ENCODE measurements at regions not wholly inside any gene's neighbourhood (a gene's known extent, or its start where the extent isn't known, plus 50 kb on each side); places are given as distances from the start of the nearest gene placed in this dataset.

DNA sequence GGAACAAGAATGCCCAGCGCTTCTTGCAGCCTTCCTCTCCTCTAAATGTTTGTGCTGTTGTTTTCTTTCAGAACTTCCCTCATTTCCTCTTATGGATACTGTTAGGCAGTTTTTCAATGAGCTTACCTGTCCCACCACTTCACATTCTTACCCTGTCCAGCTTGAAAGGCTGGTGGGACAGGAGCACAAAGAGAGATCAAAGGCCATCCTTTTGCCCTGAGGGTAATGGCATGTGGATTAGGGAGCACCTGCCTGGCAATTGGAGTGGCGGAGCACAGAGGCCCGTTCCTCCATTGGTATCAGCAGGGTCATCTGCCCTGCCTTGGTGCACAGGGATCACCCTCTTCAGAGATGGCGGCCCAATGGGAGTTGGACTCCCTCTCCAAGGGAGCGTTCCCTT is 170.1 kb upstream of the UBE3A start:
- Histone ChIP-seq H3K27me3 (ENCODE audit: insufficient read depth, poor library complexity, severe bottlenecking) (no peaks in the 10 kb centered on the region), H3K4me1 (ENCODE audit: insufficient read depth, poor library complexity, severe bottlenecking) (no peaks in the 10 kb centered on the region), H3K9me3 (ENCODE audit: severe bottlenecking) (no peaks in the 10 kb centered on the region), H3K27ac (ENCODE audit: poor library complexity, severe bottlenecking) (no peak overlapping the region), H3K36me3 (ENCODE audit: low read depth) (no peaks in the 10 kb centered on the region), H3K4me3 (ENCODE audit: severe bottlenecking) (no peak overlapping the region)
- no peak for TF ChIP-seq CTCF (IDR thresholded peaks at IDR 0.05; ENCODE audit: poor library complexity, severe bottlenecking)
- no peak for DNase-seq (ENCODE audit: low spot score)
- ATAC-seq (ENCODE audit: low read depth) = no peak

GRCh38 chr15:25605151-25605550 is 166.3 kb upstream of the UBE3A start:
- Histone ChIP-seq H3K36me3 (ENCODE audit: low read depth) (no peaks in the 10 kb centered on the region), H3K27ac (ENCODE audit: poor library complexity, severe bottlenecking) (no peak overlapping the region), H3K9me3 (ENCODE audit: severe bottlenecking) (no peaks in the 10 kb centered on the region), H3K4me3 (ENCODE audit: severe bottlenecking) (no peak overlapping the region), H3K27me3 (ENCODE audit: insufficient read depth, poor library complexity, severe bottlenecking) (no peaks in the 10 kb centered on the region), H3K4me1 (ENCODE audit: insufficient read depth, poor library complexity, severe bottlenecking) (no peaks in the 10 kb centered on the region)
- TF ChIP-seq CTCF (IDR thresholded peaks at IDR 0.05; ENCODE audit: poor library complexity, severe bottlenecking) = no peak
- DNase-seq (ENCODE audit: low spot score) (no peak), ATAC-seq (ENCODE audit: low read depth) (no peak)

DNA sequence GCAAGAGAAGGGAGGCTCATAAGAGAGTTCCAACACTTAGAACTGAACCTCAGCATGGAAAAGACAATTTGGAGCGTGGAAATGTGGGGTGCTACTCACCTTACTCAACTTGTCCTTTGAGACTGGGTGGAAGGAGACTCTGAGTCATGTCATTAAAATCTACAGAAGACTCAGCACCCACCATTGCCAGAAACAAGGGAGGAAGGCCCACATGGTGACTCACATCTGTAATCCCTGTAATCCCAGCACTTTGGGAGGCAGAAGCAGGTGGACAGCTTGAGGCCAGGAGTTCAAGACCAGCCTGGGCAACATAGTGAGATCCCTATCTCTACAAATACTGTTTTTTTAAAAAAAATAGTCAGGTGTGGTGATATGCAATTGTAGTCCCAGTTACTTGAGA is 161.9 kb upstream of the UBE3A start:
- no peak for TF ChIP-seq CTCF (IDR thresholded peaks at IDR 0.05; ENCODE audit: poor library complexity, severe bottlenecking)

DNA sequence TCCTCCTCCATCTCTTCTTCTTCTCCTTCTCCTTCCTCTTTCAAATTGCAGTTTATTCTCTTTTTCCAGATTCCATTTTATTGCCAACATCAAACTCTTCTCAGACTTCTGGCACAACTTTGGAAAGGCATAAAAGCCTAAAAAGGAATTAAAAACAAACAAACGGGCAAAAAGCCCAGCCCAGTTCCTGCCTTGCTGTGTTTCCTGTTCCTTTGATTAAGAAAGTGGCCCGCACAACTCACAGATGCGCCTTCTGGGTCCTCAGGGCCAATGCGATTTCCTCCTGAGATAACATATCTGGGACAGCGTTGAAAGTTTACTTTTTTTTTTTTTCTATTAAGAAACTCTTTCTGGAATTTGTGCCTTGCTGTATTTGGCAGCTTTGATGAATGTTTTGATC is 158.7 kb upstream of the UBE3A start:
- Histone ChIP-seq H3K27ac (ENCODE audit: poor library complexity, severe bottlenecking) (no peak overlapping the region), H3K36me3 (ENCODE audit: low read depth) (no peaks in the 10 kb centered on the region), H3K27me3 (ENCODE audit: insufficient read depth, poor library complexity, severe bottlenecking) (no peaks in the 10 kb centered on the region), H3K4me1 (ENCODE audit: insufficient read depth, poor library complexity, severe bottlenecking) (no peaks in the 10 kb centered on the region), H3K9me3 (ENCODE audit: severe bottlenecking) (peaks cover under 1% of the 10 kb centered on the region), H3K4me3 (ENCODE audit: severe bottlenecking) (no peak overlapping the region)
- ATAC-seq (ENCODE audit: low read depth) = no peak
- no peak for TF ChIP-seq CTCF (IDR thresholded peaks at IDR 0.05; ENCODE audit: poor library complexity, severe bottlenecking)
- DNase-seq (ENCODE audit: low spot score) = no peak

More for the DNA sequence above, 161.9 kb upstream of the UBE3A start:
- H3K4me3 ChIP-seq (ENCODE audit: severe bottlenecking) = no peak overlapping the region
- no peaks in the 10 kb centered on the region for H3K4me1 ChIP-seq (ENCODE audit: insufficient read depth, poor library complexity, severe bottlenecking)
- ATAC-seq (ENCODE audit: low read depth) (0 out of 3 replicates have a peak, but pooled peaks have one; percentile 46), DNase-seq (ENCODE audit: low spot score) (no peak)
- H3K27me3 ChIP-seq (ENCODE audit: insufficient read depth, poor library complexity, severe bottlenecking) = no peaks in the 10 kb centered on the region
- H3K27ac ChIP-seq (ENCODE audit: poor library complexity, severe bottlenecking) = no peak overlapping the region
- H3K36me3 ChIP-seq (ENCODE audit: low read depth) = no peaks in the 10 kb centered on the region
- H3K9me3 ChIP-seq (ENCODE audit: severe bottlenecking) = no peaks in the 10 kb centered on the region

GRCh38 chr15:25596644-25597562 is 158.1 kb upstream of the UBE3A start:
- ATAC-seq (ENCODE audit: low read depth) (no peak), DNase-seq (ENCODE audit: low spot score) (no peak)
- Histone ChIP-seq H3K4me3 (ENCODE audit: severe bottlenecking) (no peak overlapping the region), H3K9me3 (ENCODE audit: severe bottlenecking) (peaks cover 4% of the 10 kb centered on the region), H3K36me3 (ENCODE audit: low read depth) (no peaks in the 10 kb centered on the region), H3K27me3 (ENCODE audit: insufficient read depth, poor library complexity, severe bottlenecking) (no peaks in the 10 kb centered on the region), H3K27ac (ENCODE audit: poor library complexity, severe bottlenecking) (no peak overlapping the region), H3K4me1 (ENCODE audit: insufficient read depth, poor library complexity, severe bottlenecking) (no peaks in the 10 kb centered on the region)
- TF ChIP-seq CTCF (IDR thresholded peaks at IDR 0.05; ENCODE audit: poor library complexity, severe bottlenecking) = no peak

Measured in RWPE2 (cell line).